ENCODE measurements at regions not wholly inside any gene's neighbourhood (a gene's known extent, or its start where the extent isn't known, plus 50 kb on each side); places are given as distances from the start of the nearest gene placed in this dataset.
A peak's percentile ranks its signal among the peaks of the same experiment; 100 is the strongest.

GRCh38 chrX:39886282-39886681, 211.5 kb downstream of the BCOR start:
- DNase-seq (ENCODE audit: extremely low read depth in 1 of 11, low read depth in 9 of 11, low spot score in 4 of 11), result no peak

DNA sequence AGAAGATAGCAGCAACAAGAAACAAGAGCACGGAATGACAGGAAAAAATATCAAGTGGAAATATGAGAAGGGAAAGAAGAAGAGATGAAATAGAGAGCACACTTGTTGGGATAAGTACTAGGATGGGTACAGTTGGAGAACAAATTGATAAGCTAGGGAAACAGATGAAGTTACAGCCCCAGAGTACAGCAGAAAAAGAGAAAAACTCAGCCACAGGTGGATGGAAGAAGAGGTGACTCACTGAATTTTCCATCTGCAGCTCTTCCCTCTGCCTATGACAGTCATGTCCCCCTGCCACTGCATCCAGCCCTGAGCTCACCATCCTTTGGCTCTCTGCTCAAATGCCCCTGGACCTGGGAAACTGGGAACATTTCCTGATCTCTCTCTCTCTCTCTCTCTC, 209.0 kb downstream of the BCOR start:
- no peak for DNase-seq (ENCODE audit: extremely low read depth in 1 of 11, low read depth in 9 of 11, low spot score in 4 of 11)

GRCh38 chrX:39889704-39890103, 208.1 kb downstream of the BCOR start:
- DNase-seq (ENCODE audit: extremely low read depth in 1 of 11, low read depth in 9 of 11, low spot score in 4 of 11), result no peak

GRCh38 chrX:39890807-39891206, 207.0 kb downstream of the BCOR start:
- no peak for DNase-seq (ENCODE audit: extremely low read depth in 1 of 11, low read depth in 9 of 11, low spot score in 4 of 11)

DNA sequence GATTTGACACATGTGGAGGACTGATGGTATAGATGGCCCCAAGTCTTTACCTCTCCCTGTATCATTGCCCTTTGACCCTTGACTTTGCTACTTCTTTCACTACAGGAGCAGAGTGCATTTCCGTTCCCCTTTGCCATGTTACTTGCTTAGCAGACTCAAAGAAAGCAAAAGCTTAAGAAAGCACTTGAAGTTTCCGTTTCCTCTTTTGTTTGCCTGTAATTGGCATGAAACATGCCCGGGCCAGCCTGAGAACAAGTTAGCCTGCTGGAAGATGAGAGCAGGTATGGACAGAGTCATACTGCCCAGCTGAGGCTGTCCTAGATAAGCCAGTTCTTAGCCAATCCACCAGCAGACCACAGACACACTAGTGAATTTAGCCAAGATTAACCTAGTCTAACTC, 206.0 kb downstream of the BCOR start:
- DNase-seq (ENCODE audit: extremely low read depth in 1 of 11, low read depth in 9 of 11, low spot score in 4 of 11), result no peak

- DNase-seq (ENCODE audit: extremely low read depth in 1 of 11, low read depth in 9 of 11, low spot score in 4 of 11), result no peak
Observed at GRCh38 chrX:39893417-39894338, 204.1 kb downstream of the BCOR start.

GRCh38 chrX:39894683-39895082, 203.1 kb downstream of the BCOR start:
- no peak for DNase-seq (ENCODE audit: extremely low read depth in 1 of 11, low read depth in 9 of 11, low spot score in 4 of 11)

DNA sequence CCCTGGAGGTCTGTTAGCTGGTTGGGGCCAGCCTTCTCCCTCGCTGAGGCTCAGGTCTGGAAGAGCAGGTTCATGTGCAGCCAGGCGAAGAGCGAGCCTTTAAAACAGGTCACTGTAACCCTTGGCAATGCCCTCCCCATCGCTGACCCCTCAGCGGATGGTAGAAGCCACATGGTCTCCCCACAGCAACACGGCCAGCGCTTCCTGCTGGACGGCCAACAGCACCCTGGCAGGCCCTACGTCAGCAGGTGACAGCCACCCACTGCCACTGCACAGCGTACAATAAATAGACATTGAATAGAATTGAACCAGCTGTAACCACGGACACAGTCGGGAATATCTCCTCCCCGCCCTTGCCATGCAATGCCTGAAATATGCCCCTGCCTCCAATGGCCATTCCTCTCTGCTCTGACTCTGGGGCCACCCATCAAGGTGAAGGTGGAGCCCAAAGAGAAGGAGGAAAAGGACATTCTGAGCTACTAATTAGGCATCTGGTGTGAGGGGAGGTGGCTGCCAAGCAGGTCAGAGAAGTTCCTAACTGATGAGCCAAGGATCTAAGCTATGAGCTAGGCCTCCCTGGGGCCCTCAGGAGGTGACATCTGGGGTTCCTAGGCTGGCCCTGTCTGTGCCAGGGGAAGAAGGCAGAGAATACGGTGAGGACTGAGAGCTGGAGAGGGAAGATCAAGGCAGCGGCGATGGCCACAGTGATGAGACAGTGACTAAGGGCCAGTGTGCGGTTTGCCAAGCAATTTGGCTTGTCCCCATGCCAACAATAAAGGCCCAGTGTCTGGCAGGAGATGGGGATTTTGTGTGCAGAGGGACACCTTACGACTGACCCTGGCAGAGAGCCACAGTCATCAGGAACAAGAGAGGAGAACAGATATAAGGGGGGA, 202.3 kb downstream of the BCOR start:
- DNase-seq (ENCODE audit: extremely low read depth in 1 of 11, low read depth in 9 of 11, low spot score in 4 of 11), result no peak

- no peak for DNase-seq (ENCODE audit: extremely low read depth in 1 of 11, low read depth in 9 of 11, low spot score in 4 of 11)
Observed at GRCh38 chrX:39896951-39897740, 200.6 kb downstream of the BCOR start.

- no peak for DNase-seq (ENCODE audit: extremely low read depth in 1 of 11, low read depth in 9 of 11, low spot score in 4 of 11)
Observed at GRCh38 chrX:39897741-39898097, 200.0 kb downstream of the BCOR start.

GRCh38 chrX:39898147-39898546, 199.6 kb downstream of the BCOR start:
- no peak for DNase-seq (ENCODE audit: extremely low read depth in 1 of 11, low read depth in 9 of 11, low spot score in 4 of 11)

DNA sequence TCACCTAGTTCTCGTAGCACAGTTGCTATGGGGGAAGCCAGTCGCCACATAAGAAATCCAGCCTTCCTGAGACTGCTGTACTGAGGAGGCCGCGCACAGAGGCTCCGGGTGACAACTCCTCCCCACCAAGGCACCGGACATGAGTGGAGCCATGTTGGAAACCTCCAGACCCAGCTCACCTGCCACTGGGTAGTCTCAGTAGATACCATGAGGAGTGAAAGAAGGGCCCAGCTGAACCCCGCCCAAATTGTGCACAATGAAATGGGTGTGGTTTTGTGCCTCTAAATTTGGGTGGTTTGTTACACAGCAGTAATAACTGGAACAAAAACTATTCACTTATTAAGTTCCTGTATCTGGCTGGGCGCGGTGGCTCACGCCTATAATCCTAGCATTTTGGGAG, 198.7 kb downstream of the BCOR start:
- DNase-seq (ENCODE audit: extremely low read depth in 1 of 11, low read depth in 9 of 11, low spot score in 4 of 11), result no peak

- DNase-seq (ENCODE audit: extremely low read depth in 1 of 11, low read depth in 9 of 11, low spot score in 4 of 11), result no peak
Observed at GRCh38 chrX:39899856-39900776, 197.6 kb downstream of the BCOR start.

DNA sequence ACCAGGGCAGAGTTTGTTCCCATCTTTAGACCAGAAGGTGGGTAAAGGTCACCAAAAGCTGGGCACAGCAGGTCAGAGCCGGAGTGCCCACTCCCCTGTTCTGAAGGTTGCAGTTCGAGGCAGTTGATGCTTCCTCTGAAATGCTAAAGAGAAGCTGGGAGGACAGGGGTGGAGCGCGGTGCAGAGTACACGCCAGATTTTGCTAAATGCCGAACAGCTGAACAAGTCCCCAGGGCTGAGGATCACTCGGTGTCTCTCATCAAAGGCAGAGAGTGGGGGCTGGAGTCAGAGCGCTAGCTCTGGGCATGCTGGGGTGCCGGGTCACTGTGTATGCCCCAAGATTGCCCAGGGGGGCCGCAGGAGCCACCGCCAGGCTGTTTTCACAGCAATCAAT, 197.0 kb downstream of the BCOR start:
- DNase-seq (ENCODE audit: extremely low read depth in 1 of 11, low read depth in 9 of 11, low spot score in 4 of 11), result no peak

- DNase-seq (ENCODE audit: extremely low read depth in 1 of 11, low read depth in 9 of 11, low spot score in 4 of 11), result no peak
Observed at GRCh38 chrX:39903343-39903742, 194.4 kb downstream of the BCOR start.

GRCh38 chrX:39903937-39904336, 193.8 kb downstream of the BCOR start:
- no peak for DNase-seq (ENCODE audit: extremely low read depth in 1 of 11, low read depth in 9 of 11, low spot score in 4 of 11)

DNA sequence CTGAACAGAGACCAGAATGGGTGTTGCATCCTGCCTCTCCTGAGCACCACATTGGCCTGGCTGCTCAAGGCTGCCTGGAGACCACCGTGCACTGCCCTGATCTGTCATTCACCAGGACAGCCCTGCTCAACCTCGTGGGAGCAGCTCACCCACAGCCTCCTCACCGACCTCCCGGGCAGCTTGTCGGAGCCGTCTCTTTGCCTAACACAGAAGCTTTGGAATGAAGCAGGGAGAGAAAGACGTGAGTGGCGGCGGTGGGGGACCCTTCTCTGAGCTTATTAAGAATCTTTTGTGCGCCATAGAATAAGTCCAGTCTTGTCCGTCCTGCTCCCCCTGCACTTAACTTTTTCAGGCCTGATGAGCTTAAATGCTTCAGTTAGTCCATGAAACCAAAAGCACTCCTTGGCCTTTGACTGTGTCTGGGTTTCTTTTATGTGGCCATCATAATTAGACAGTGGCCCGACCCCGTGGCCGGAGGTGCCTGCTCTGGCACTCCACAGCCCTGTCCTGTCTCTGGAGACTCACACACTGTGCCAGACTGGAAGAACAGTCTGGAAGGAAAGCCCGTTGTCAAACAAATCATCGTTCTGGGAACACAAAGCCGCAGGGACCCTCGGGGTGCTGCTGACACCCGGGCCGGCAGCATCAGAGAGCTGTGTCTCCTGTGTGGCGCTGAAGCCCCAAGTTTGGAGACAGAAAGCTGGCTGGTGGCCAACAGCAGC, 192.8 kb downstream of the BCOR start:
- no peak for DNase-seq (ENCODE audit: extremely low read depth in 1 of 11, low read depth in 9 of 11, low spot score in 4 of 11)

DNA sequence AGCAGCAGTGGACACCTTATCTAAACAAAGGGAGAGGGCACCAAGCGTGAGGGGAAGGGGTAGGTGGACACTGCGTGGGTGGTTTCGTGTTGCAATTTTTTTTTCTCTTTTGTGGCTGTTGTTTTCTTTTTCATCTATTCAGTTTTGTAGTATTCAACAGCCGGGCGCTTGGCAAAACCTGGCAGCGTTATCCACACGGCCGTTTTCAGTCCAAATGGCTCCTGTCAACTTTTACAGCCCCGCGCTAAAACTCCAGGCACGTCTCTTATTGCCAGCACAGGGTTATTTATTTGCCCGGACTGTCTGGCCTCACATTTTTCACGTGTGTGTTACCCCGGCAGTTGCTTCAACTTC, 192.2 kb downstream of the BCOR start:
- peak in 1 of 11 donors; percentile 76 for DNase-seq (ENCODE audit: extremely low read depth in 1 of 11, low read depth in 9 of 11, low spot score in 4 of 11)

Data from renal cortex interstitium (tissue), 11 donors.